ENCODE measurements at regions not wholly inside any gene's neighbourhood (a gene's known extent, or its start where the extent isn't known, plus 50 kb on each side); places are given as distances from the start of the nearest gene placed in this dataset.
"Not testable (repeated sequence)": the region's sequence is repeated elsewhere in the genome, so short reads cannot be mapped to it uniquely, and the experiment has no call there.

- no peak for DNase-seq (ENCODE audit: low read depth, low spot score)
These were observed 160.4 kb downstream of the UACA start for GRCh38 chr15:70602834-70603560.

GRCh38 chr15:70602281-70602680, 161.1 kb downstream of the UACA start:
- DNase-seq (ENCODE audit: low read depth, low spot score) = no peak

- DNase-seq (ENCODE audit: low read depth, low spot score) = no peak
These were observed 165.4 kb downstream of the UACA start for GRCh38 chr15:70597945-70598344.

GRCh38 chr15:70597056-70597603, 166.2 kb downstream of the UACA start:
- DNase-seq (ENCODE audit: low read depth, low spot score) = no peak

- no peak for DNase-seq (ENCODE audit: low read depth, low spot score)
These were observed 166.9 kb downstream of the UACA start for GRCh38 chr15:70596354-70597055.

- no peak for DNase-seq (ENCODE audit: low read depth, low spot score)
These were observed 169.6 kb downstream of the UACA start for GRCh38 chr15:70593795-70594194.

- no peak for DNase-seq (ENCODE audit: low read depth, low spot score)
These were observed 173.6 kb downstream of the UACA start for GRCh38 chr15:70589728-70590127.

GRCh38 chr15:70589221-70589620, 174.1 kb downstream of the UACA start:
- DNase-seq (ENCODE audit: low read depth, low spot score) = no peak

GRCh38 chr15:70588613-70589012, 174.7 kb downstream of the UACA start:
- DNase-seq (ENCODE audit: low read depth, low spot score) = no peak

GRCh38 chr15:70587896-70588567, 175.3 kb downstream of the UACA start:
- DNase-seq (ENCODE audit: low read depth, low spot score) = no peak

- DNase-seq (ENCODE audit: low read depth, low spot score) = not testable (repeated sequence)
These were observed 176.2 kb downstream of the UACA start for GRCh38 chr15:70587012-70587634.

- no peak for DNase-seq (ENCODE audit: low read depth, low spot score)
These were observed 177.1 kb downstream of the UACA start for GRCh38 chr15:70586241-70586640.

- no peak for DNase-seq (ENCODE audit: low read depth, low spot score)
These were observed 177.7 kb downstream of the UACA start for GRCh38 chr15:70585707-70586034.

- DNase-seq (ENCODE audit: low read depth, low spot score) = no peak
These were observed 178.3 kb downstream of the UACA start for GRCh38 chr15:70584838-70585706.

- no peak for DNase-seq (ENCODE audit: low read depth, low spot score)
These were observed 178.9 kb downstream of the UACA start for GRCh38 chr15:70584441-70584837.

GRCh38 chr15:70583006-70583405, 180.4 kb downstream of the UACA start:
- no peak for DNase-seq (ENCODE audit: low read depth, low spot score)

GRCh38 chr15:70582143-70582945, 181.0 kb downstream of the UACA start:
- no peak for DNase-seq (ENCODE audit: low read depth, low spot score)

- DNase-seq (ENCODE audit: low read depth, low spot score) = no peak
These were observed 182.4 kb downstream of the UACA start for GRCh38 chr15:70580958-70581357.

GRCh38 chr15:70580286-70580685, 183.1 kb downstream of the UACA start:
- no peak for DNase-seq (ENCODE audit: low read depth, low spot score)

GRCh38 chr15:70579766-70580165, 183.6 kb downstream of the UACA start:
- no peak for DNase-seq (ENCODE audit: low read depth, low spot score)

All from iPS DF 19.7 (cell line).